ENCODE measurements at regions not wholly inside any gene's neighbourhood (a gene's known extent, or its start where the extent isn't known, plus 50 kb on each side); places are given as distances from the start of the nearest gene placed in this dataset.

- Histone ChIP-seq H3K4me1 (peaks cover 6 to 35% (median 22%) of the 10 kb centered on the region in 10 experiments), H3K27ac (no peak overlapping the region), H3K4me3 (no peak overlapping the region), H4K20me1 (no peaks in the 10 kb centered on the region), H3K36me3 (no peaks in the 10 kb centered on the region), H3K27me3 (no peaks in the 10 kb centered on the region), H3K9ac (no peak overlapping the region; a peak in 1 of 22 replicates), H3K9me3 (replicated peaks in 1 of 11) (peaks cover 0 to 14% (median 5%) of the 10 kb centered on the region in 11 experiments; a peak in 14 of 22 replicates), H3K4me2 (peak overlapping the region in 8 of 11 experiments; percentile 42 to 62 (median 53); a peak in 13 of 22 replicates)
- TF ChIP-seq Cebpa-rat (IDR thresholded peaks at IDR 0.05): no peak
Observed at GRCh38 chr5:173720953-173721600, 104.6 kb upstream of the BOD1 start.

GRCh38 chr5:173721601-173722232 is 105.3 kb upstream of the BOD1 start:
- H3K4me2 ChIP-seq: peak overlapping the region in 5 of 11 experiments; percentile 42 to 53 (median 50); a peak in 3 of 22 replicates
- no peak overlapping the region for H3K4me3 ChIP-seq
- no peak for TF ChIP-seq Cebpa-rat (IDR thresholded peaks at IDR 0.05)
- peaks cover 0 to 15% (median 7%) of the 10 kb centered on the region in 11 experiments; a peak in 14 of 22 replicates for H3K9me3 ChIP-seq (replicated peaks in 1 of 11)
- no peaks in the 10 kb centered on the region for H3K36me3 ChIP-seq
- H3K9ac ChIP-seq: no peak overlapping the region
- no peaks in the 10 kb centered on the region for H4K20me1 ChIP-seq
- peaks cover 6 to 35% (median 22%) of the 10 kb centered on the region in 10 experiments for H3K4me1 ChIP-seq
- H3K27ac ChIP-seq: no peak overlapping the region
- no peaks in the 10 kb centered on the region for H3K27me3 ChIP-seq

GRCh38 chr5:173726846-173727557 is 110.6 kb upstream of the BOD1 start:
- peaks cover 0 to 15% (median 7%) of the 10 kb centered on the region in 11 experiments; a peak in 14 of 22 replicates for H3K9me3 ChIP-seq (replicated peaks in 1 of 11)
- no peaks in the 10 kb centered on the region for H4K20me1 ChIP-seq
- H3K9ac ChIP-seq: no peak overlapping the region
- no peak overlapping the region for H3K4me3 ChIP-seq
- peaks cover 0 to 6% (median 0%) of the 10 kb centered on the region in 10 experiments; a peak in 2 of 20 replicates for H3K4me1 ChIP-seq
- H3K36me3 ChIP-seq: no peaks in the 10 kb centered on the region
- H3K4me2 ChIP-seq: no peak overlapping the region
- no peak overlapping the region for H3K27ac ChIP-seq
- no peaks in the 10 kb centered on the region for H3K27me3 ChIP-seq
- TF ChIP-seq Cebpa-rat (IDR thresholded peaks at IDR 0.05): no peak

DNA sequence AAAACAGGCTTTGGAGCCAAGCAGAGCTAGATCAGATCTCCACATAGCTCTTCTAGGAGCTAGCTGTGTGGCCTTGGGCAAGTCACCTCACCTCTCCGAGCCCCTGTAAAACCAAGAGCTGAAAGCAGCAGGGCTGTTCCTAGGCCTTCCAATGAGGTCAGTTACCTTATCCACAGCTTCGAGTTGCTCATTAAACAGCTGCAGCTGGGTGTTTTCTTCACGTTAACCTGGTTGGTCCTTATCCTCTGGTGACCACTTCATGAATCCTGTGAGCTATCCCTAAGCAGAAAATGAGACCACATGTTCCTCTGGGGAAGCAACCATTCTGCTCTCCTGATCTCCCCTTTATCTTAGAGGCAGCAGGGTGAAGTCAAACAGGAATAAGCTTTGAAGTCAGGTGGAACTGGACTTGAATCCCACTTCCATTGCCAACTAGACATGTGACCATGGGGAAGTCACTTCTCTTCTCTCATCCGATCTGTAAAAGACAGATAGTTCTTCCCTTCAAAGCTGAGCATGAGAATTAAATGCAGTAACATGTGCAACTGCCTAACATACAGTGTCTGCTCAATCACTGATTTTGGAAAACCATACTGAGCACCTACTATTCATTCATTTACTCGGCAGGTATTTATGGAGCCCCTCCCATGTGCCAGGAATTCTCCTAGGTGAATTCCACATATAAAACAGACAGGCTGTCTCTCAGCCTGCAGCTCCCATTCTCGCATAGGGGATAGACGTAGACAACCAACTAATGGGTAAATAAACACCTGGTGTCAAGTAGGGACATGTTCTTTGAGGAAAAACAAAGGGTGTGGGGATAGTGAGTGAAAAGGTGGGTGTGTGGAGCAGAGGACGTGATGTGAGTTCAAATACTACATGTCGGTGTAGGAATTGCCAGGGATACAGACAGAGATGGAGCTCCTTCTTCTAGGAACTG is 111.7 kb upstream of the BOD1 start:
- H3K9ac ChIP-seq: no peak overlapping the region
- TF ChIP-seq Cebpa-rat (IDR thresholded peaks at IDR 0.05): no peak
- H3K9me3 ChIP-seq (replicated peaks in 1 of 11): peaks cover 0 to 15% (median 7%) of the 10 kb centered on the region in 11 experiments; a peak in 14 of 22 replicates
- no peak overlapping the region for H3K27ac ChIP-seq
- no peaks in the 10 kb centered on the region for H4K20me1 ChIP-seq
- H3K36me3 ChIP-seq: no peaks in the 10 kb centered on the region
- H3K4me1 ChIP-seq: peaks cover 0 to 6% (median 0%) of the 10 kb centered on the region in 10 experiments; a peak in 6 of 20 replicates
- no peak overlapping the region for H3K4me3 ChIP-seq
- no peak overlapping the region for H3K4me2 ChIP-seq
- H3K27me3 ChIP-seq: no peaks in the 10 kb centered on the region

GRCh38 chr5:173729079-173729765 is 112.8 kb upstream of the BOD1 start:
- peaks cover 5 to 16% (median 10%) of the 10 kb centered on the region in 10 experiments; a peak in 17 of 20 replicates for H3K4me1 ChIP-seq
- H3K27ac ChIP-seq: no peak overlapping the region
- H3K4me3 ChIP-seq: no peak overlapping the region
- no peak overlapping the region for H3K9ac ChIP-seq
- H4K20me1 ChIP-seq: no peaks in the 10 kb centered on the region
- H3K9me3 ChIP-seq (replicated peaks in 1 of 11): peaks cover 0 to 15% (median 7%) of the 10 kb centered on the region in 11 experiments; a peak in 14 of 22 replicates
- no peaks in the 10 kb centered on the region for H3K36me3 ChIP-seq
- no peak for TF ChIP-seq Cebpa-rat (IDR thresholded peaks at IDR 0.05)
- H3K27me3 ChIP-seq: no peaks in the 10 kb centered on the region
- H3K4me2 ChIP-seq: no peak overlapping the region

GRCh38 chr5:173730632-173731298 is 114.3 kb upstream of the BOD1 start:
- no peaks in the 10 kb centered on the region for H3K36me3 ChIP-seq
- TF ChIP-seq Cebpa-rat (IDR thresholded peaks at IDR 0.05): no peak
- H3K9me3 ChIP-seq (replicated peaks in 1 of 11): peaks cover 0 to 6% (median 5%) of the 10 kb centered on the region in 11 experiments; a peak in 13 of 22 replicates
- H3K27ac ChIP-seq: no peak overlapping the region
- H3K4me3 ChIP-seq: no peak overlapping the region
- H4K20me1 ChIP-seq: no peaks in the 10 kb centered on the region
- no peak overlapping the region for H3K9ac ChIP-seq
- no peak overlapping the region for H3K4me2 ChIP-seq
- no peaks in the 10 kb centered on the region for H3K27me3 ChIP-seq
- H3K4me1 ChIP-seq: peaks cover 19 to 32% (median 24%) of the 10 kb centered on the region in 10 experiments; a peak in 19 of 20 replicates

- H3K4me2 ChIP-seq: peak overlapping the region in 2 of 11 experiments; percentile 30 to 60; a peak in 2 of 22 replicates
Observed at GRCh38 chr5:173733021-173733420, 116.6 kb upstream of the BOD1 start.

More at GRCh38 chr5:173733021-173733420, 116.6 kb upstream of the BOD1 start:
- H3K27ac ChIP-seq: no peak overlapping the region
- peaks cover 35 to 54% (median 46%) of the 10 kb centered on the region in 10 experiments for H3K4me1 ChIP-seq
- no peaks in the 10 kb centered on the region for H4K20me1 ChIP-seq
- H3K27me3 ChIP-seq: no peaks in the 10 kb centered on the region
- no peaks in the 10 kb centered on the region for H3K36me3 ChIP-seq
- no peak overlapping the region for H3K9ac ChIP-seq
- H3K9me3 ChIP-seq (replicated peaks in 1 of 11): no peaks in the 10 kb centered on the region
- H3K4me3 ChIP-seq: no peak overlapping the region
- TF ChIP-seq Cebpa-rat (IDR thresholded peaks at IDR 0.05): no peak

Data from BLaER1 treated with 17β-estradiol and CSF1 and Interleukin-3, amounts not matched to agents 10 nM and 100 nM (cell line).